GM11168 (cell line): ENCODE measurements at regions not wholly inside any gene's neighbourhood (a gene's known extent, or its start where the extent isn't known, plus 50 kb on each side); places are given as distances from the start of the nearest gene placed in this dataset.

Source experiments
- in situ Hi-C: fragments of 300-500 bp; cut with MboI; formaldehyde crosslinking; loops from one replicate; pipeline ENCODE4 v1.12.0; 2022; ENCODE audit warnings: low sequenced_read_pairs; ENCODE audit not compliant: unreplicated experiment

DNA sequence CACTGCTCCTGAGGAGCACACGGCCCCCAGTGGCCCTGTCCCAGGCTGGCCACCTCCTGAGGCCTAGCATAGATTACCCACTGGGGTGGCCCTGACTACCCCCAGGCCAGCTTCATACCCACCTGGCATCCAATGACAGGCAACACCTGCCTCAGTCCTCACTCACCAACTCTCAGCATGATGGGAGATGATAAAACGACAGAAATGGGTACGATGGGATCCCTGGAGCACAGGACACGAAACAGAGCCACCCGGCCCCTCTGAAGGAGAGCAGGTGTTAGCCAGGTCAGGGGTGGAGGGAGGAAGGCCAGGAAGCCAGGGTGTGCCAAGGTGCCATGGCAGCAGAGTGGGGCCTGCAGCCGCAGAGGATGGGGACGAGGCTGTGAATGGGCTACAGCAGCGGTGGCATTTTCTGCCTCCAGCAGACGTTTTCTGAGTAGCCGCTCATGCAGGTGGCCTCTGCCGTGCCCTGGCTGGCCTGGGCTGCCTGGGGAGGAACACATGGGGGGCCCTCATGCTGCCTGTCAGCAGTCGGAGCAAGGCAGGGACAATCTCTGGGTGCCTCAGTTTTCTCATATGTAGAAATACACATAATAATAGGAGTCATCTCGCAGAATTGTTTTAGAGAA lies 50.2 kb upstream of the FGF3 start:
- in situ Hi-C loops = no loop called here

DNA sequence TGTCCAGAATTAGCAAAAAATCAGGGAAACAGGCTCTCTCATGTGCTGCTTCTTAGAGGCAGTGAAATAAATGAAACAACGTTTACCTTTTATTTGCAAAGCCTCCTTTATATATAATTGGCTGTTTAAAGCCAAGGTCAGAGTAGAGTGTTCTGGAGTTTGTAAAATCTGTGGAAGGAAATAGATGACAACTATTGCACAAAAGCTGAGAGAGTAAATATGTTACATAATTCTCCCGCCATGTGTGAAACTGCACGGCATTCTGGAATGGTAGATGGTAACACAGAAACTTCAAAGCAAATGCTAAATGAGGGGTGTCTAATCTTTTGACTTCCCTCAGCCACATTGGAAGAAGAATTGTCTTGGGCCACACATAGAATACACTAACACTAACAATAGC lies 51.5 kb upstream of the FGF3 start:
- in situ Hi-C loops = loop anchor here (10.0 kb wide), 1 partner anchor 186 kb away; no protein-coding TSS in a partner anchor

GRCh38 chr11:69873166-69874077 lies 54.2 kb upstream of the FGF3 start:
- in situ Hi-C loops = loop anchor here (10.0 kb wide), 1 partner anchor 189 kb away; no protein-coding TSS in a partner anchor

GRCh38 chr11:69874178-69874983 lies 55.2 kb upstream of the FGF3 start:
- in situ Hi-C loops = loop anchor here (10.0 kb wide), 1 partner anchor 190 kb away; no protein-coding TSS in a partner anchor

DNA sequence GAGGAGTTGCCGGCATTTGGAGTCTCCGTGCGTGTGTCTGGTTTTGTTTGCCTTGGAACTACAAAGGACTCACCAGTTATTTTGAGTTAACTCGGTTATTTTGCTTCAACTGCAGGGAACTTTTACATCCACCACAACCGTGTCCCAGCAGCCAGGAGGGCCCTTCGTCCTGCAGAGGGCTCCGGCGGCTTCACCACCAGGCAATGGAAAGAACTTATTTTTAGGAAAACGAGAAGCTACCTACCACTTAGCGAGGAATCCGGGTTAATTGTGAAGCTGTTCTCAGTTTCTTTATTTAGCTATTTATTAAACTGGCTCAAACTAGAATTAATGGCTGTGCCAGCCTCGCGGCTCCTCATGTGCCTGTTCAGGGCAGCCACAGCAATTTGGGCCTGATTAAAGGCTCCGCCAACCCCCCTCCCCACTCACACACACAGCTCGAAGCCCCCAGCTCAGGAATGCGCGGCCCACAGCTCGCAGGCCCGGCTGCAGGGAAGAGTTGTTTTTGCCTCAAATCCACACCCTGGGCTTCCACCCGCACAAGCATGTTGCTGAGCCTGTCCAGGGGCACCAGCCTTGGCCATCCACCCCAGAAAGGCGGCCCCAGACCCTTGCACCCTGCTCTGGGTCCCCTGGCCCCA lies 55.9 kb upstream of the FGF3 start:
- in situ Hi-C loops = loop anchor here (10.0 kb wide), 1 partner anchor 190 kb away; no protein-coding TSS in a partner anchor

DNA sequence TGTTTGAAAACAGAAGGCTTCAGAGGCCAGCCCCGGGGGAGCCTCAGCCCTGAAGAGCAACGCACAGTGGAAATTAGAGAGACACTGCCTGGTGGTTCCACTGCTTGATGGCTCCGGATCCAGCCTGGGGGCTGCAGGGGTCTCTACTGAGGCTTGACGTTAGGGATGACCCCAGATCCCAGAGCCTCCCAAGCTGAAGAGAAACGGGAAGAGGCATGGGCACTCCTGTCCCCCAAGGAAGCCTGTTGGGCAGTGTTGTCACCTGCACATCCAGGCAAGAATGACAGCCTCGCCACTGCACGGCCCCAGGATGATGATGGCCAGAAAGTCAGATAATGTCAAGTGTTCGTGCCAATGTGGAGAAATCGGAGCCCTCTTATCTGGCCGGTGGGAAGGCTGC lies 56.8 kb upstream of the FGF3 start:
- in situ Hi-C loops = loop anchor here (10.0 kb wide), 1 partner anchor 191 kb away; no protein-coding TSS in a partner anchor

DNA sequence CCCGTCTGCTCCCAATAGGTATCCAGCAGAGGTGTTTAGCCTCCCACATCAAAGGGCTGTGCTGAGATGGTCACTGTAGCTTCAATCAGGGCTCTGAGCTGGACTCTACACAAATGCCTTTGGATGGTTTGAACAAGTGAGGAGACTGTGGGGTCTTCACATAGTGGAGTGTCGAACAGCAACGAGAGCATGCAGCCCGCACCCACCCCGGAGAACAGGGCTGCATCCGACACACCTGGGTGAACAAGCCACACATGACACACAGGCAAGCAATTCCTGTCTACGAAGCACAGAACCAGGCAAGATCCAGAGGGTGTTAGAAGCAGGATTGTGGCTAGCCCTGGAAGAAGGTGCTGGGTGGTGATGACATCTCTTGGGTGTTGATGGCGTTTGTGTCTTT lies 58.0 kb upstream of the FGF3 start:
- in situ Hi-C loops = loop anchor here (10.0 kb wide), 1 partner anchor 192 kb away; no protein-coding TSS in a partner anchor

GRCh38 chr11:69877704-69878103 lies 58.5 kb upstream of the FGF3 start:
- in situ Hi-C loops = loop anchor here (10.0 kb wide), 1 partner anchor 193 kb away; no protein-coding TSS in a partner anchor

GRCh38 chr11:69878144-69878883 lies 59.1 kb upstream of the FGF3 start:
- in situ Hi-C loops = loop anchor here (10.0 kb wide), 1 partner anchor 194 kb away; no protein-coding TSS in a partner anchor

- in situ Hi-C loops = loop anchor here (10.0 kb wide), 1 partner anchor 194 kb away; no protein-coding TSS in a partner anchor
These were observed 59.9 kb upstream of the FGF3 start for GRCh38 chr11:69878927-69879728.

DNA sequence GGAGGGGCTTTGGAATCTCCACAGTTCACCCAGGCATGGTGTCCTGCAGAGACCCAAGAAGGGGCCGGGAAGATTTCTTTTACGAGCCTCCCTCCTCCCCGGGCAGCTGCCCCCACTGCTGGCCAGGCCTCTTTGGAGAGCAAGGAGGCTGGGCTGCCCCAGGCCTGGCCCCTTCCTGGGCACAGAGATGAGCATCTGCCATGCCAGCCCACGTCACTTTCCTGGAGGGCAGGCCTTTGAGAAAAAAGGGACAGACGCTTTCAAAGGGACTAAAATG lies 60.5 kb upstream of the FGF3 start:
- in situ Hi-C loops = loop anchor here (10.0 kb wide), 1 partner anchor 195 kb away; no protein-coding TSS in a partner anchor

GRCh38 chr11:69880041-69880825 lies 61.0 kb upstream of the FGF3 start:
- in situ Hi-C loops = no loop called here

- in situ Hi-C loops = no loop called here
These were observed 61.7 kb upstream of the FGF3 start for GRCh38 chr11:69880826-69881445.

GRCh38 chr11:69881467-69882269 lies 62.5 kb upstream of the FGF3 start:
- in situ Hi-C loops = no loop called here

DNA sequence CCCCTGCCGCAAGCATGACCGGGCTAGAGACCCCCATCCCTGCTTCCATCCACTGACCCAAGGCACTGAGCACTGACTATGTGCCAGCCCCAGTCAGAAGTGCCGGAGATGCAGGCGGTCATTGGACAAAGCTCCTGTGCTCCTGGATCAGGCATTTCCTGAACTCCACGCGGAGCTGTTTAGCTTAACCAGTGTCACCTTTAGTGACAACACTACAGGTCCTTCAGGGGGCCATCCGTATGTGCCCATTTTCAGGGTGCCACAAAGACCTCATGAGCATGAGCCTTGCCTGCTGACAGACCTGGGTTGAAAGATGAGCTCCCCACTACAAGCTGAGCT lies 63.0 kb upstream of the FGF3 start:
- in situ Hi-C loops = no loop called here
